Chondrocyte (in vitro differentiated cells): ENCODE measurements at regions not wholly inside any gene's neighbourhood (a gene's known extent, or its start where the extent isn't known, plus 50 kb on each side); places are given as distances from the start of the nearest gene placed in this dataset.

ENCODE experiments used
- DNase-seq: peaks from one replicate; pipeline ENCODE4 v3.0.0; 2021; ENCODE audit warnings: mixed read lengths, low spot score
- H3K27ac Mint-ChIP-seq: one replicate; pipeline ENCODE4 v1.8.0; 2021; ENCODE audit warnings: mild to moderate bottlenecking, moderate library complexity, mixed read lengths; ENCODE audit not compliant: unreplicated experiment
- H3K27me3 Mint-ChIP-seq: 2 replicates; pipeline ENCODE4 v1.8.0; 2021; ENCODE audit warnings: low read depth, mixed read lengths
- H3K36me3 Mint-ChIP-seq: 2 replicates; pipeline ENCODE4 v1.8.0; 2021; ENCODE audit warnings: low read depth, mixed read lengths
- H3K4me1 Mint-ChIP-seq: 2 replicates; pipeline ENCODE4 v1.8.0; 2021; ENCODE audit warnings: low read depth, mild to moderate bottlenecking, mixed read lengths
- H3K4me3 Mint-ChIP-seq: one replicate; pipeline ENCODE4 v1.8.0; 2021; ENCODE audit warnings: mild to moderate bottlenecking, moderate library complexity, mixed read lengths; ENCODE audit not compliant: unreplicated experiment
- H3K9me3 Mint-ChIP-seq: 2 replicates; pipeline ENCODE4 v1.8.0; 2021; ENCODE audit warnings: low read depth, mixed read lengths
- CTCF ChIP-seq: fragments of 200-600 bp; sonication (generic); IDR thresholded peaks from 2 replicates; pipeline ENCODE4 v1.5.0; 2021; ENCODE audit warnings: antibody characterized with exemption, mild to moderate bottlenecking, moderate library complexity

- H3K4me1 Mint-ChIP-seq = no peaks in the 10 kb centered on the region
- H3K4me3 Mint-ChIP-seq = no peak overlapping the region
- peaks cover 2% of the 10 kb centered on the region for H3K27me3 Mint-ChIP-seq
- peaks cover 4% of the 10 kb centered on the region for H3K9me3 Mint-ChIP-seq
- no peak for TF ChIP-seq CTCF
- no peak overlapping the region for H3K27ac Mint-ChIP-seq
- no peaks in the 10 kb centered on the region for H3K36me3 Mint-ChIP-seq
- no peak for DNase-seq
Observed at GRCh38 chr15:96750361-96750760, 419.9 kb downstream of the NR2F2 start.

DNA sequence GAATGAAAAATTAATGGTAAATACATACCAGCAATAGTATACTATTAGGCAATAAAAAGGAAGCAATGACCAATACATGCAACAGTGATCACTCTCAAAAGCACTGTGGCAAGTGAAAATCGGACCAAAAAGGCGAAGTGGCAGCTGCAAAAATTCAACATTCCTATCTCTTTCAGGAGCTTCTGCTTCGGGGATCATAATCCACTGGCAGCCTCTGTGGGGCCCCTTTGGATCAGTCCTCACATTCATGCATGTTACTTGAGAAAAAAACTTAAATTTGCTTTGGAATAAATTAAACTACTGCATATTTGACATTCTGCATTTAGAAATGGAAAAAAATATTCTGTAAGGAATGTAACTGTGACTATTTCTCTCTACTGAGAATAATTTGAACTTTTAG, 425.6 kb downstream of the NR2F2 start:
- TF ChIP-seq CTCF = no peak
- Mint-ChIP-seq H3K9me3 (peaks cover 14% of the 10 kb centered on the region), H3K4me1 (peaks cover 6% of the 10 kb centered on the region)

DNA sequence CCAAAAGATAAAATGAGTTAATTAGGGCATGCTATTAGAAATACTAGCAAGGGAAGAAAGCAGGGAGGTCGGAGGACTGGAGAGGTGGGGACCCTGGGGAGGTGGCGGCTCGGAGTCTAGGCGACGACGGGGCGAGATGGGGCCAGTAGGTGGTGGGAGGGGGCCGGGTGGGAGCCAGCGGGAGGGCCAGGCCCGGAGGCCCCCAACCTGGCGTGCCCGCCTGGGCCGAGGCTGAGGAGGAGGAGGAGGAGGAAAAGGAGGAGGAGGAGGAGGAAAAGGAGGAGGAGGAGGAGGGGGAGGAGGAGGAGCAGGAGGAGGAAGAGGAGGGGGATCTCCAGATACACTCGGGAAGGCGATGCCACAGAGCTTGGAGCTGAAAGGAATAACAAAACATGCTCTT, 426.2 kb downstream of the NR2F2 start:
- H3K27ac Mint-ChIP-seq = no peak overlapping the region
- H3K9me3 Mint-ChIP-seq = peaks cover 14% of the 10 kb centered on the region
- no peak for TF ChIP-seq CTCF
- no peaks in the 10 kb centered on the region for H3K36me3 Mint-ChIP-seq
- peaks cover 2% of the 10 kb centered on the region for H3K27me3 Mint-ChIP-seq
- no peak overlapping the region for H3K4me3 Mint-ChIP-seq
- H3K4me1 Mint-ChIP-seq = peaks cover 6% of the 10 kb centered on the region
- DNase-seq = no peak

More for the DNA sequence above, 425.6 kb downstream of the NR2F2 start:
- H3K27ac Mint-ChIP-seq = no peak overlapping the region
- no peaks in the 10 kb centered on the region for H3K36me3 Mint-ChIP-seq
- no peak overlapping the region for H3K4me3 Mint-ChIP-seq
- no peak for DNase-seq
- peaks cover 2% of the 10 kb centered on the region for H3K27me3 Mint-ChIP-seq

DNA sequence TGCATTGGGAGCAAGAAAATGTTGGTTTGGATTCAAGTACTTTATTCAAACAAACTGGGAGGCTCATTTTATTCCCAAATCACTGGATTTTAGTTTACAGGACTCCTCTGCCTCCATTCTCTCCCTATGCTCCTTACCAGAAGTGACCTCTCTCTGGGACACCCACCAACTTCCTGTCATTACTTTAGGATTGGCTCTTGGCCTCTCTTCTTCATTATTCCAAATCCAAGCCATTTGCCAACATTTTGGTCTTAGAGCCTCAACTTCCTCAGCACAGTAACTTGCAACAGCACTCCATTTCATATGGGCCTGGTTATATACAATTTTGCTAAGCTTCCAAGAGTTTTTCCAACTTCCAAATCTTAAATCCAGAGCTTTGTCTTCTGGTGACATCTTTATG, 432.1 kb downstream of the NR2F2 start:
- no peaks in the 10 kb centered on the region for H3K27me3 Mint-ChIP-seq
- no peaks in the 10 kb centered on the region for H3K4me1 Mint-ChIP-seq
- H3K27ac Mint-ChIP-seq = no peak overlapping the region
- TF ChIP-seq CTCF = no peak
- no peak for DNase-seq
- no peaks in the 10 kb centered on the region for H3K36me3 Mint-ChIP-seq
- no peak overlapping the region for H3K4me3 Mint-ChIP-seq
- peaks cover 10% of the 10 kb centered on the region for H3K9me3 Mint-ChIP-seq

GRCh38 chr15:96764501-96764900, 434.0 kb downstream of the NR2F2 start:
- no peak for TF ChIP-seq CTCF
- Mint-ChIP-seq H3K27me3 (no peaks in the 10 kb centered on the region), H3K4me3 (no peak overlapping the region), H3K36me3 (no peaks in the 10 kb centered on the region), H3K9me3 (no peaks in the 10 kb centered on the region), H3K4me1 (no peaks in the 10 kb centered on the region), H3K27ac (no peak overlapping the region)
- no peak for DNase-seq
